Liver (tissue), 8 donors: ENCODE measurements at regions not wholly inside any gene's neighbourhood (a gene's known extent, or its start where the extent isn't known, plus 50 kb on each side); places are given as distances from the start of the nearest gene placed in this dataset.

Source experiments
- DNase-seq: peaks from one replicate; pipeline ENCODE4 v3.0.0-alpha.2; 2017; ENCODE audit warnings: low spot score
- H3K27ac ChIP-seq, 2 donors: one replicate each; pipeline ENCODE4 v1.7.0; 2013; ENCODE audit warnings: inconsistent platforms in 2 of 2, low read length in 2 of 2, control low read depth in 1 of 2, low read depth in 1 of 2, mild to moderate bottlenecking in 1 of 2
- H3K27me3 ChIP-seq, 4 donors: one replicate each; pipeline versions ENCODE4 v1.6.1 to v1.7.0; 2013; ENCODE audit warnings: low read length in 3 of 4, inconsistent platforms in 1 of 4, mild to moderate bottlenecking in 1 of 4, moderate library complexity in 1 of 4; ENCODE audit not compliant: control insufficient read depth in 4 of 4, insufficient read depth in 4 of 4
- H3K36me3 ChIP-seq, 4 donors: one replicate each; pipeline versions ENCODE4 v1.6.1 to v1.7.0; 2013; ENCODE audit warnings: low read length in 3 of 4, mild to moderate bottlenecking in 3 of 4, low read depth in 1 of 4, moderate library complexity in 1 of 4; ENCODE audit not compliant: control insufficient read depth in 4 of 4, insufficient read depth in 3 of 4
- H3K4me1 ChIP-seq, 4 donors: one replicate each; pipeline versions ENCODE4 v1.6.1 to v1.7.0; 2013; ENCODE audit warnings: low read length in 3 of 4, mild to moderate bottlenecking in 3 of 4, moderate library complexity in 1 of 4; ENCODE audit not compliant: control insufficient read depth in 4 of 4, insufficient read depth in 4 of 4
- H3K4me3 ChIP-seq, 3 donors: one replicate each; pipeline versions ENCODE4 v1.6.1 to v1.7.0; 2013; ENCODE audit warnings: low read length in 3 of 3, control low read depth in 1 of 3, low read depth in 1 of 3, mild to moderate bottlenecking in 1 of 3
- H3K9ac ChIP-seq, 2 donors: one replicate each; pipeline ENCODE4 v1.7.0; 2013; ENCODE audit warnings: low read length in 2 of 2, mild to moderate bottlenecking in 2 of 2, moderate library complexity in 2 of 2, control low read depth in 1 of 2, low read depth in 1 of 2
- H3K9me3 ChIP-seq, 4 donors: one replicate each; pipeline versions ENCODE4 v1.6.1 to v1.7.0; 2013; ENCODE audit warnings: low read length in 3 of 4; ENCODE audit not compliant: control insufficient read depth in 4 of 4
- ATF3 ChIP-seq: IDR thresholded peaks from 2 replicates; pipeline ENCODE4 v1.6.1; 2016; ENCODE audit warnings: antibody characterized with exemption
- EGR1 ChIP-seq, 2 donors: IDR thresholded peaks; 2 replicates each; pipeline ENCODE4 v1.6.1; 2016 to 2018; ENCODE audit warnings: antibody characterized with exemption in 2 of 2, low read depth in 2 of 2
- FOXA1 ChIP-seq: IDR thresholded peaks from 2 replicates; pipeline ENCODE4 v1.6.1; 2016; ENCODE audit warnings: antibody characterized with exemption
- FOXA2 ChIP-seq: IDR thresholded peaks from 2 replicates; pipeline ENCODE4 v1.6.1; 2016; ENCODE audit warnings: antibody characterized with exemption
- GABPA ChIP-seq, 2 donors: IDR thresholded peaks in 1 of 2; conservative IDR thresholded peaks in 1 of 2; 2 replicates each; pipeline ENCODE4 v1.6.1; 2016; ENCODE audit warnings: antibody characterized with exemption in 2 of 2, mild to moderate bottlenecking in 1 of 2, moderate library complexity in 1 of 2
- HNF4A ChIP-seq, 2 donors: conservative IDR thresholded peaks; 2 replicates each; pipeline ENCODE4 v1.6.1; 2016; ENCODE audit warnings: antibody characterized with exemption in 2 of 2, mild to moderate bottlenecking in 2 of 2
- HNF4G ChIP-seq: IDR thresholded peaks from 2 replicates; pipeline ENCODE4 v1.6.1; 2016; ENCODE audit warnings: antibody characterized with exemption
- JUND ChIP-seq, 2 donors: IDR thresholded peaks; 2 replicates each; pipeline ENCODE4 v1.6.1; 2016; ENCODE audit warnings: antibody characterized with exemption in 2 of 2
- MAX ChIP-seq: IDR thresholded peaks from 2 replicates; pipeline ENCODE4 v1.6.1; 2016; ENCODE audit warnings: antibody characterized with exemption
- NR2F2 ChIP-seq: IDR thresholded peaks from 2 replicates; pipeline ENCODE4 v1.6.1; 2016; ENCODE audit warnings: antibody characterized with exemption
- RAD21 ChIP-seq, 2 donors: IDR thresholded peaks; 2 replicates each; pipeline ENCODE4 v1.6.1; 2016; ENCODE audit warnings: antibody characterized with exemption in 2 of 2, mild to moderate bottlenecking in 2 of 2
- REST ChIP-seq: IDR thresholded peaks from 2 replicates; pipeline ENCODE4 v1.6.1; 2016; ENCODE audit warnings: antibody characterized with exemption, mild to moderate bottlenecking
- RXRA ChIP-seq, 2 donors: IDR thresholded peaks; 2 replicates each; pipeline ENCODE4 v1.6.1; 2017 to 2018; ENCODE audit warnings: antibody characterized with exemption in 2 of 2, mild to moderate bottlenecking in 1 of 2
- SP1 ChIP-seq: IDR thresholded peaks from 2 replicates; pipeline ENCODE4 v1.6.1; 2018; ENCODE audit warnings: antibody characterized with exemption, mild to moderate bottlenecking
- TAF1 ChIP-seq: conservative IDR thresholded peaks from 2 replicates; pipeline ENCODE4 v1.6.1; 2016; ENCODE audit warnings: antibody characterized with exemption, mild to moderate bottlenecking
- YY1 ChIP-seq: IDR thresholded peaks from 2 replicates; pipeline ENCODE4 v1.6.1; 2016; ENCODE audit warnings: antibody characterized with exemption, mild to moderate bottlenecking
- WGBS: extraction: QIAGEN DNeasy Blood & Tissue Kit; methylation state at CpG from one replicate; pipeline ENCODE4 v1.1.7; 2013; 5-methylcytosine and 5-hydroxymethylcytosine counted together
- TF ChIP-seq, protein P1 (sequence below): fragments of 150-350 bp; IDR thresholded peaks from 2 replicates; pipeline ENCODE4 v1.5.1; 2017; ENCODE audit warnings: improper control_type of control experiment, low read depth, low read length; ENCODE audit not compliant: missing input control
- TF ChIP-seq, protein P2 (sequence below): IDR thresholded peaks from 2 replicates; pipeline ENCODE4 v1.6.1; 2016; ENCODE audit warnings: antibody characterized with exemption
- donor health status: healthy.
- donor health status: healthy.
- donor health status: healthy.
- donor health status: healthy.
- donor health status: healthy.

DNA sequence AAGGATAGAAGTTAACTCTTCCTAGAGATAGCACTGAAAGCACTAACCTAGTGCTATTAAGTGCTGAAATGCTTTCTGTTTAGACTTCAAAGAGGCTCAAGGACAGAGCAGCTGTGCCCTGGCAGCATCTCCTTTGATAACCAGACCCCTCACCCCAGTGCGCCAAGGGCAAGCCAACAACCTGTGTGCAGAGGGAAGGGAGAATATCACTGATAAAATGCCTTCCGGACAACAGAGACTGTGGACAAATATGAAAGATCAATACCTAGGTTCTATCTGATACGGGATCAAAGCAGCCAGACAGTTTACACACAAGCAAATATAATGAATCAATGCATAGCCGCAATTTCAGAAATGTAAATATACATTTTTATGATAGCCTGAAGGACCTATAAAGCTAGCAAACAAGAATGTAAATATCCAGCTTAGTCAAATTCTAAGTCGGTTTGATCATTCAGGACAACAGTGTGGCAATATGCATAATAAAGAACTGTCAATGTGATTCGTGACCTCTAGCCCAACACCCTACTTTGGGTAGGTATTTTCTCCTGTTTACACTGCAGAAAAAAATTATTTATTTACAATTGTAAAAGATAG lies 91.8 kb upstream of the RFX8 start:
- no peaks in the 10 kb centered on the region for H3K36me3 ChIP-seq
- no peak for TF ChIP-seq SP1
- TF ChIP-seq JUND (IDR thresholded peaks at IDR 0.05): no peak
- no peak for TF ChIP-seq REST
- no peak for TF ChIP-seq HNF4A (conservative IDR thresholded peaks at IDR 0.05)
- no peak for TF ChIP-seq RAD21 (IDR thresholded peaks at IDR 0.05)
- TF ChIP-seq HNF4G: no peak
- TF ChIP-seq FOXA1: no peak
- TF ChIP-seq TAF1: no peak
- TF ChIP-seq NR2F2: no peak
- no peak for TF ChIP-seq GABPA (IDR thresholded peaks at IDR 0.05 in 1 of 2, conservative IDR thresholded peaks at IDR 0.05 in 1 of 2)
- TF ChIP-seq, protein P1, sequence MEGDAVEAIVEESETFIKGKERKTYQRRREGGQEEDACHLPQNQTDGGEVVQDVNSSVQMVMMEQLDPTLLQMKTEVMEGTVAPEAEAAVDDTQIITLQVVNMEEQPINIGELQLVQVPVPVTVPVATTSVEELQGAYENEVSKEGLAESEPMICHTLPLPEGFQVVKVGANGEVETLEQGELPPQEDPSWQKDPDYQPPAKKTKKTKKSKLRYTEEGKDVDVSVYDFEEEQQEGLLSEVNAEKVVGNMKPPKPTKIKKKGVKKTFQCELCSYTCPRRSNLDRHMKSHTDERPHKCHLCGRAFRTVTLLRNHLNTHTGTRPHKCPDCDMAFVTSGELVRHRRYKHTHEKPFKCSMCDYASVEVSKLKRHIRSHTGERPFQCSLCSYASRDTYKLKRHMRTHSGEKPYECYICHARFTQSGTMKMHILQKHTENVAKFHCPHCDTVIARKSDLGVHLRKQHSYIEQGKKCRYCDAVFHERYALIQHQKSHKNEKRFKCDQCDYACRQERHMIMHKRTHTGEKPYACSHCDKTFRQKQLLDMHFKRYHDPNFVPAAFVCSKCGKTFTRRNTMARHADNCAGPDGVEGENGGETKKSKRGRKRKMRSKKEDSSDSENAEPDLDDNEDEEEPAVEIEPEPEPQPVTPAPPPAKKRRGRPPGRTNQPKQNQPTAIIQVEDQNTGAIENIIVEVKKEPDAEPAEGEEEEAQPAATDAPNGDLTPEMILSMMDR: no peak
- no peak for TF ChIP-seq RXRA (IDR thresholded peaks at IDR 0.05)
- no peak for TF ChIP-seq FOXA2
- TF ChIP-seq, protein P2, sequence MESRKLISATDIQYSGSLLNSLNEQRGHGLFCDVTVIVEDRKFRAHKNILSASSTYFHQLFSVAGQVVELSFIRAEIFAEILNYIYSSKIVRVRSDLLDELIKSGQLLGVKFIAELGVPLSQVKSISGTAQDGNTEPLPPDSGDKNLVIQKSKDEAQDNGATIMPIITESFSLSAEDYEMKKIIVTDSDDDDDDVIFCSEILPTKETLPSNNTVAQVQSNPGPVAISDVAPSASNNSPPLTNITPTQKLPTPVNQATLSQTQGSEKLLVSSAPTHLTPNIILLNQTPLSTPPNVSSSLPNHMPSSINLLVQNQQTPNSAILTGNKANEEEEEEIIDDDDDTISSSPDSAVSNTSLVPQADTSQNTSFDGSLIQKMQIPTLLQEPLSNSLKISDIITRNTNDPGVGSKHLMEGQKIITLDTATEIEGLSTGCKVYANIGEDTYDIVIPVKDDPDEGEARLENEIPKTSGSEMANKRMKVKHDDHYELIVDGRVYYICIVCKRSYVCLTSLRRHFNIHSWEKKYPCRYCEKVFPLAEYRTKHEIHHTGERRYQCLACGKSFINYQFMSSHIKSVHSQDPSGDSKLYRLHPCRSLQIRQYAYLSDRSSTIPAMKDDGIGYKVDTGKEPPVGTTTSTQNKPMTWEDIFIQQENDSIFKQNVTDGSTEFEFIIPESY: no peak
- no peak for TF ChIP-seq YY1
- no peak for TF ChIP-seq MAX
- TF ChIP-seq EGR1 (IDR thresholded peaks at IDR 0.05; ENCODE audit: low read depth in 2 of 2): no peak
- H3K9me3 ChIP-seq: no peaks in the 10 kb centered on the region
- 34% methylated on average over 6 of the region's 6 CpGs for WGBS
- peaks cover 1 to 8% (median 5%) of the 10 kb centered on the region in 4 donors for H3K4me1 ChIP-seq
- no peak overlapping the region for H3K9ac ChIP-seq
- no peak overlapping the region for H3K27ac ChIP-seq
- no peak for DNase-seq
- no peak overlapping the region for H3K4me3 ChIP-seq
- no peaks in the 10 kb centered on the region for H3K27me3 ChIP-seq

DNA sequence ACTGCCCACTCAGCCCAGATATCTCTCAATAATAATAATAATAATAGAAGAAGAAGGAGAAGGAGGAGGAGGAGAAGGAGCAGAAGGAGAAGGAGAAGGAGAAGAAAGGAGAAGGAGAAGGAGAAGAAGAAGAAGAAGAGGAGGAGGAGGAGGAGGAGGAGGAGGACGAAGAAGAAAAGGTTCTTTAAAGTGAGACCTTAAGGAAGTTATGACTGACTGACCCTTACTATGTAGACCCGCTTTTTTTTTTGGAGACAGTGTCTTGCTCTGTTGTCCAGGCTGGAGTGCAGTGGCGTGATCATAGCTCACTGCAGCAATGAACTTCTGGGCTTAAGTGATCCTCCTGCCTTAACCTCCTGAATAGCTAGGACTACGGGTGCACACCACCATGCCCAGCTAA lies 88.9 kb upstream of the RFX8 start:
- no peak for DNase-seq
- Histone ChIP-seq H3K9me3 (peaks cover 0 to 1% (median 0%) of the 10 kb centered on the region in 4 donors), H3K36me3 (no peaks in the 10 kb centered on the region), H3K27ac (no peak overlapping the region), H3K4me3 (no peak overlapping the region), H3K27me3 (no peaks in the 10 kb centered on the region), H3K4me1 (peaks cover 1 to 8% (median 5%) of the 10 kb centered on the region in 4 donors), H3K9ac (no peak overlapping the region)
- 93% methylated on average over 4 of the region's 4 CpGs for WGBS
- no peak for TF ChIP-seq GABPA (IDR thresholded peaks at IDR 0.05 in 1 of 2, conservative IDR thresholded peaks at IDR 0.05 in 1 of 2)
- TF ChIP-seq MAX: no peak
- TF ChIP-seq HNF4A (conservative IDR thresholded peaks at IDR 0.05): no peak
- TF ChIP-seq FOXA1: no peak
- TF ChIP-seq SP1: no peak
- TF ChIP-seq NR2F2: no peak
- TF ChIP-seq ATF3: no peak
- TF ChIP-seq RAD21 (IDR thresholded peaks at IDR 0.05): no peak
- no peak for TF ChIP-seq REST
